Mesothelial cell of epicardium (in vitro differentiated cells): ENCODE measurements at regions not wholly inside any gene's neighbourhood (a gene's known extent, or its start where the extent isn't known, plus 50 kb on each side); places are given as distances from the start of the nearest gene placed in this dataset.

Experiments
- DNase-seq, 2 experiments: peaks; one replicate each; pipeline ENCODE4 v3.0.0; 2021; ENCODE audit warnings: low spot score in 2 of 2; ENCODE audit not compliant: unreplicated experiment in 2 of 2
- H3K27ac Mint-ChIP-seq: 2 replicates; pipeline ENCODE4 v1.8.0; 2021; ENCODE audit warnings: mixed read lengths
- H3K27me3 Mint-ChIP-seq: 2 replicates; pipeline ENCODE4 v1.8.0; 2021; ENCODE audit warnings: low read depth, mixed read lengths
- H3K36me3 Mint-ChIP-seq: 2 replicates; pipeline ENCODE4 v1.8.0; 2021; ENCODE audit warnings: mixed read lengths
- H3K4me1 Mint-ChIP-seq: 2 replicates; pipeline ENCODE4 v1.8.0; 2021; ENCODE audit warnings: mixed read lengths
- H3K4me3 Mint-ChIP-seq: 2 replicates; pipeline ENCODE4 v1.8.0; 2021; ENCODE audit warnings: mild to moderate bottlenecking, moderate library complexity, mixed read lengths
- H3K9me3 Mint-ChIP-seq: 2 replicates; pipeline ENCODE4 v1.8.0; 2021; ENCODE audit warnings: mixed read lengths
- TF ChIP-seq, protein P1 (sequence below): fragments of 200-600 bp; sonication (generic); IDR thresholded peaks from one replicate; pipeline ENCODE4 v1.5.0; 2021; ENCODE audit warnings: antibody characterized with exemption; ENCODE audit not compliant: unreplicated experiment

DNA sequence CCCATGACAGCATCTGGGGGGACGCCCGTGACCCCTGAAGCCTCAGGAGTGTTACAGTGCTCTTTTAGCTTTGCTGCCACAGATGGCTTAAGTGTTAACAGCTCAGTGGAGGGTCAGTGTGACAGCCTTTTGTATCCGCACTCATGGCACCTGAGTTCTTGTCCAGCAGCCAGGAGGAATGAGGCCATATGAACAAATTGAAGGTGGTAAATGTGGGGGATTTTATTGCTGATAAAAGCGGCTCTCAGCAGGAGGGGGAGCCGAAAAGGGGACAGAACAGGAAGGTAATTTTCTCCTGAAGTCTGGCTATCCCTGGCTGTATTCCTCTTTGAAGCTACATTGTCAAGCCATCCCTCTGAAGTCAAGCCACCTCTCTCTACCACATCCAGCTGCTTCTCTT is 441.0 kb downstream of the RAPGEF2 start:
- H3K27me3 Mint-ChIP-seq, result no peaks in the 10 kb centered on the region
- H3K9me3 Mint-ChIP-seq, result no peaks in the 10 kb centered on the region
- H3K27ac Mint-ChIP-seq, result no peak overlapping the region
- TF ChIP-seq, protein P1, sequence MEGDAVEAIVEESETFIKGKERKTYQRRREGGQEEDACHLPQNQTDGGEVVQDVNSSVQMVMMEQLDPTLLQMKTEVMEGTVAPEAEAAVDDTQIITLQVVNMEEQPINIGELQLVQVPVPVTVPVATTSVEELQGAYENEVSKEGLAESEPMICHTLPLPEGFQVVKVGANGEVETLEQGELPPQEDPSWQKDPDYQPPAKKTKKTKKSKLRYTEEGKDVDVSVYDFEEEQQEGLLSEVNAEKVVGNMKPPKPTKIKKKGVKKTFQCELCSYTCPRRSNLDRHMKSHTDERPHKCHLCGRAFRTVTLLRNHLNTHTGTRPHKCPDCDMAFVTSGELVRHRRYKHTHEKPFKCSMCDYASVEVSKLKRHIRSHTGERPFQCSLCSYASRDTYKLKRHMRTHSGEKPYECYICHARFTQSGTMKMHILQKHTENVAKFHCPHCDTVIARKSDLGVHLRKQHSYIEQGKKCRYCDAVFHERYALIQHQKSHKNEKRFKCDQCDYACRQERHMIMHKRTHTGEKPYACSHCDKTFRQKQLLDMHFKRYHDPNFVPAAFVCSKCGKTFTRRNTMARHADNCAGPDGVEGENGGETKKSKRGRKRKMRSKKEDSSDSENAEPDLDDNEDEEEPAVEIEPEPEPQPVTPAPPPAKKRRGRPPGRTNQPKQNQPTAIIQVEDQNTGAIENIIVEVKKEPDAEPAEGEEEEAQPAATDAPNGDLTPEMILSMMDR, result no peak
- no peaks in the 10 kb centered on the region for H3K36me3 Mint-ChIP-seq
- no peak for DNase-seq
- H3K4me1 Mint-ChIP-seq, result peaks cover 60% of the 10 kb centered on the region
- no peak overlapping the region for H3K4me3 Mint-ChIP-seq

DNA sequence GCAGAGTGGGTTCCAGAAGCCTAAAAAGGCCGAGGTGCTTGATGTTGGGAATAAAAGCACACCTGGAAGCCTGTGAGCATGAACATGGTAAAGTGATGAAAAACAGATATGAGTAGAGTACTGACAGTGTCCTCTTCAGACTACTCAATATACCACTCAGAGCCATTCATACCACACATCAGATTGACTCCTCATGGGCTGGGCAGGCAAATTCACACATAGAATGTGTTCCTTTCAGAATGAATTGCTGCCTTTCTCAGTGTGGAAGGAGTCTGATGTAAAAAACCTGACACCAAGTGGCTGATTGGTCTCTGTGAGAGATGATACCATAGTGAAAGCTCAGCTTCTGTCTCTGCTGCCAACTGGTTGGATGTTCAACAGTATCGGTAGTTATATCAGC is 442.7 kb downstream of the RAPGEF2 start:
- H3K4me3 Mint-ChIP-seq, result no peak overlapping the region
- no peak for DNase-seq
- peaks cover 43% of the 10 kb centered on the region for H3K4me1 Mint-ChIP-seq
- no peaks in the 10 kb centered on the region for H3K36me3 Mint-ChIP-seq
- H3K9me3 Mint-ChIP-seq, result no peaks in the 10 kb centered on the region
- H3K27me3 Mint-ChIP-seq, result no peaks in the 10 kb centered on the region
- H3K27ac Mint-ChIP-seq, result no peak overlapping the region
- TF ChIP-seq, protein P1, result no peak

DNA sequence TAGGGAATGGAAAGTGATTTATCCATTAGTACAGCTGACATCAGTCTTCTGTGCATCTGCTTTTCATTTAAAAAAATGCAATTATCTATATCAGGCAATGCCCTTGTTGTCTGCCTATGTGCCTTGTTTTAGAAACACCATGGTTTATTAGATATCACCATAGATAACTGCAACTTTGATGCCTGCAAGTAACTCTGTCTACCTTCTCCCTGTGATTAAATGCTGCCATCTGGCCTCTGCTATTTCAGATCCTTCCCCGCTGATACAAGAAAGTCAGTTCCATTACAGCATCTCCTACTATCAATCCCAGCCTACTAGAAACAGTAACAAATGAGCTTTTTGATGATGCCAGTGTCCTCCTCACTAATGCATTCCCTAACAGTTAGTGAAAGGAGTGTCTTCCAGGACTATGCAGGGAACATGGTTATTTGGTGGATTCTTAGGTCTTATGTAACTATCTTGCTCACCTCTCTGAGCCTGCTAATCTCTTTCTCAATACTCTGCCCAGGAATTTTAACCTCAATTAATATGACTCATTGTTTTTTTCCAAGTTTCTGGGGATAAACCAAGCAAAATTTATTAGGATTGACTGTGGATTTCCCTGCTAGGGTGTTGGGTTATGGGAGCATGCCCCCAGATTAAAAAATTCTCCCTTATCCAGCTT is 444.9 kb downstream of the RAPGEF2 start:
- H3K4me1 Mint-ChIP-seq, result peaks cover 24% of the 10 kb centered on the region
- H3K27me3 Mint-ChIP-seq, result no peaks in the 10 kb centered on the region
- H3K9me3 Mint-ChIP-seq, result no peaks in the 10 kb centered on the region
- no peaks in the 10 kb centered on the region for H3K36me3 Mint-ChIP-seq
- no peak for DNase-seq
- TF ChIP-seq, protein P1, result no peak
- H3K27ac Mint-ChIP-seq, result no peak overlapping the region
- no peak overlapping the region for H3K4me3 Mint-ChIP-seq

DNA sequence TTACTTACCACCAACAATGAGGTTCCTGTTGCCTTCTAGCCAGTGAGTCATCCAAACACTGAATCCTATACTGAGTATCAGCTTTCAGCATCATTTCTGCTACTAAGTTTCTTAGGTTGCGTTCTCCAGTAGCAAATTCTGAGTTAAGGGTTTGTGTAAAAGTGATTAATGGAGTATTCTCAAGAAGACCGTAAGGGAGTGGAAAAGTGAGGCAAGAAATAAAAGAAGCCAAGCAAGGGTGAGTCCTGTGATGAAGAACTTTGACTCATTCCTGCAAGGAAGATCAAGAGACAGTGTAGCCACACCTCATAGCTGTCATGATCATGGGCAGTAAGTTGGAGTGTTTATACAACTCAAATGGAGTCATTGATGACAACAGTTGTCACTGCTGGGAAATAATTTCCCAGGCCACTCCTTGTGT is 446.2 kb downstream of the RAPGEF2 start:
- TF ChIP-seq, protein P1, result no peak
- H3K27me3 Mint-ChIP-seq, result peaks cover 2% of the 10 kb centered on the region
- no peaks in the 10 kb centered on the region for H3K9me3 Mint-ChIP-seq
- no peaks in the 10 kb centered on the region for H3K36me3 Mint-ChIP-seq
- peaks cover 22% of the 10 kb centered on the region for H3K4me1 Mint-ChIP-seq
- no peak for DNase-seq
- H3K4me3 Mint-ChIP-seq, result no peak overlapping the region
- H3K27ac Mint-ChIP-seq, result no peak overlapping the region

DNA sequence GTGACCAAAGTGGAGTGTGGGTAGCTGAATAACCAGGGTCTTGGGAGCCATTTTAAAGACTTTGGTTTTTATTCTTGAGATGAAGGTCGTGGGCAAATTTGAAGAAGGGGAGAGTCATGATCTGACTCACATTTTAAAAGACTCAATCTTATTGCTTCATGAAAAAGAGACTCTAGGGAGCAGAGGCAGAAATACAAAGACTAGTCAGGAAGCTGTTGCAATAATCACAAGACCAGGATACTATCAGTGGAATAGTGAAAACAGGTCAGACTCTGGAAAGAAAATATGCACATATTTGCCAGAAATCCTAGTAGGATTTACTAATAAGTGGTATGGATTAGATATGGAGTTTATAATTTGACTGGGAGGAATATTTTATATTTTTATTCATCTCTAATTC is 448.4 kb downstream of the RAPGEF2 start:
- H3K27ac Mint-ChIP-seq, result no peak overlapping the region
- TF ChIP-seq, protein P1, result no peak
- peaks cover 21% of the 10 kb centered on the region for H3K4me1 Mint-ChIP-seq
- peaks cover 2% of the 10 kb centered on the region for H3K27me3 Mint-ChIP-seq
- no peak for DNase-seq
- no peaks in the 10 kb centered on the region for H3K36me3 Mint-ChIP-seq
- no peaks in the 10 kb centered on the region for H3K9me3 Mint-ChIP-seq
- no peak overlapping the region for H3K4me3 Mint-ChIP-seq
